ENCODE measurements at regions not wholly inside any gene's neighbourhood (a gene's known extent, or its start where the extent isn't known, plus 50 kb on each side); places are given as distances from the start of the nearest gene placed in this dataset.

DNA sequence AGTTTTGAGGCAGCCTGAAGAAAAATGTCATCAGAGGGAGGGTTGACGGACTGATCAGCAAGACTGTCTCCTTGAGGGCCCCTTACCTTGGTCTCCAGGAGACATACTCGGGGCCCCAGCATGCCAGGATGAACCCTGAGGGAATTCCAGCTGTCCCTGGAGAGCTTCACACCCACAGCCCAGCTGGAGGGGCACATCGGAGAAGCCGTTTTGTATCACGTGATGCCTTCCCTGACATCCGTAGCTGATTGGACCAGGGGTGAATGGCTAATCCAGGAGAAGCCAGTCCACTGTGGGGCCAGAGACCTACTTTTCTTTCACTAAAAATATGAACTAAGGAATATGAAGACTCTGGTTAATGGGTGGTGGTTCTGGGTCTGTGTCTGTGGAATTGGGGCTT lies 86.0 kb upstream of the TP53I11 start:
- DNase-seq (ENCODE audit: low read depth): no peak

GRCh38 chr11:45037434-45038005 lies 86.8 kb upstream of the TP53I11 start:
- DNase-seq (ENCODE audit: low read depth): no peak

- no peak for DNase-seq (ENCODE audit: low read depth)
These were observed 88.2 kb upstream of the TP53I11 start for GRCh38 chr11:45038923-45039322.

DNA sequence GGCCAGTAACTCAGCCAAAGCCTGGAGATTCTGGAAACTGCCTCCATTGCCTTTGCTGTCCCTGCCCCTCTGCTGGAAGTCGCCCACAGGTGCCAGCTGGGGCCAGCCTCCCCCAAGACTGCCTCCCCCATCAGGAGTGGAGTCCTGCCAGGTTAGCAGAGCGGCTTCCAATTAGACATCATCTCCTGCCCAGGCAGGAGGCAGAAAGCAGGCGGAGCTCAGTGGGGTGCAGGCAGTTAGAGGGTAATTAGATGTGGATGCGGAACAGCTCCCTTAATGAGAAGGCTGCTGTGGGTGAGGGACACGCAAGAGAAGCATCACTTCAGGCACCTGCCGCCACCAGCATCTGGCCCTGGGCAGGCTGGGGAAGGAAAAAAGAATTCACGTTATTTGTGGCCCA lies 90.9 kb upstream of the TP53I11 start:
- DNase-seq (ENCODE audit: low read depth): no peak

GRCh38 chr11:45042560-45042959 lies 91.9 kb upstream of the TP53I11 start:
- DNase-seq (ENCODE audit: low read depth): no peak

DNA sequence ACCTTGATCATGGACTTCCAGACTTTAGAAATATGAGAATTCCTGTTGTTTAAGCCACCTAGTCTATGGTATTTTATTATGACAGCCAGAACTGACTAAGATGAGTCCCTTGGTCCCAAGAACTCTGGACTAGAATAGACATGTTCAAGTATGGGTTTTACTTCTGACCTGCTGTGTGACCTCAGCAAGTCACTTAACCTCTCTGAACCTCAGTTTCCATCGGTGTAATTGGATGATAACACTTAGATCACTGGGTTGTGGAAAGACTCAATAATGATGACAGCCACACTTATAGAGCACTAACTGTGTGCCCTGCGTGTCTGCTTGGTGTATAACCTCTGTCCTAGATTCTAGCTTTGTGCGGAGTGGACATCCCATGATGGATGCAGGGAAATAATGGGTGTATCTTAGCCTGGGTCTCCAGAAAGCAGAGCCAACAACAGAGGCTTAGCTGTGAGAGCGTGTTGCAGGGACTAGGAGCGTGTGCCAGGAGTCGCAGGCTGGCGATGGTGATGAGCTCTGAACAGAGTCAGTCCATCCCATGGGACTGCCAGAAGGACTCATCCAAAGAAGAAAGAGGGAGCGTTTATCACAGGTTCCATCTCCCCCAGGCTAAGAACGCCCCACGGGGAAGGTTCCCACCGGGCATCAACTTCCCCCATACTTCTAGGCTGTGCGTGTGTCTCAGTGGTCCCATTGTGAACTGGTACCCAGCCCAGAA lies 93.2 kb upstream of the TP53I11 start:
- DNase-seq (ENCODE audit: low read depth): no peak

- no peak for DNase-seq (ENCODE audit: low read depth)
These were observed 95.2 kb upstream of the TP53I11 start for GRCh38 chr11:45045683-45046471.

DNA sequence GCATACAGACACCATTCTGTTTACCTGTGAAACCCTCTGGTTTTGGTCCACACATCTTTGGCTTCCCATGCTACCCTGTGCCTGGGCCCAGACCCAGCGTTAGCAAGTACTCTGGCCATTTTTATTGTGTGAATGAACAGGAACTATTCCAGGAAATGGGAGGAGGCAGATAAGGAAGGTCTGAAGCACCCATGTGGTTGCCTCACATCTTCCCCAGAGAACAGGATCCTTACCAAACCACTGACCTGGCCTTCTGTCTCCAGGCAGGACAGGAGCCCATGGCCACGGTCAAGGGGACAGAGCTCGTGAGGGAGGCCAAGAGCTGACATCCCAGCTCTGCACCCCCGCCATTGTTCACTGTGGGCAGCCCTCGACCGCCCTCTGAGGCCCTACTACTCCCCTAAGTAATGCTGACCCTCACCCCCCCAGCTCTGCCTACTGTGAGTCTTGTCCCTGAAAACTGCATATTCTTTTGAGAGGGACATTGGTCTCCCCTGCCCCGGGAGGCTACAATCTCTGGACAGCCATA lies 97.7 kb upstream of the TP53I11 start:
- DNase-seq (ENCODE audit: low read depth): no peak

- no peak for DNase-seq (ENCODE audit: low read depth)
These were observed 97.4 kb upstream of the PRDM11 start for GRCh38 chr11:45048870-45049691.

DNA sequence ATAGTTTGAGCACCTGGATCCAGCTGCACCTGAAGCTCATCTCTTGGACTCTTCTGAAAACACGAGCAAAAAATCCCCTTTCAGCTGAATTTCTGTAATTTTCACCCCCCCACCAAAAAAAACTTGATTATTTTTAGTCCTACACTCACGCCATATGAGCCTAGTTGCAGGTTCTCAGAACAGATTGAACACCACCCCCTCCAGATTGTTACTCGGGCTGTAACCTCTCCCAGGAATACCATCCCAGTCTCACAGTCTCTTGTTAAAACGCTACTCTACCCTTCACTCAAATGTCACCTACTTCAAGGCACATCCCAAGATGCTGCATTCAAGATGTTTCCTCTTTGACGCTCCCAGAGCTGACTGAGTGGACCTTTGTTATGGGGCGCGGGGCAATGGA lies 96.3 kb upstream of the PRDM11 start:
- DNase-seq (ENCODE audit: low read depth): no peak

DNA sequence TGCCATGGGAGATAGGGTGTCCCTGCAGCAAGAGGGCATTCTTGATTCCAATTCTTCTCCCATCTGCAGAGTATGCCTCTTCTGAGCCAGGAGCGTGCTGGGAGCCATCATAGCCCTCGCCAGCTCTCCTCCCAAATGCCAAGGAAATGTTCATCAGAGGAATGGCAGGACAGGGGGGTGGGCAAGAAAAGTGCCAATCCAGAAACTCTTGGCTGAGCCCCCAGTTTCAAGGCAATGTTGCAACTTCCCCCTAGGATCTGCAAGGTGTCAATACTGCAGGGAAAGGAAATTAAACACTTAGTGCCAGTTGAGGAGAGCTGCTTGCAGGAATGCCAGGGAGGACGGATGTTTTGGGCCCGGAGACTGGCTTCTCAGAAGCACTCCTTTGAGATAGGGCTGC lies 94.8 kb upstream of the PRDM11 start:
- DNase-seq (ENCODE audit: low read depth): no peak

DNA sequence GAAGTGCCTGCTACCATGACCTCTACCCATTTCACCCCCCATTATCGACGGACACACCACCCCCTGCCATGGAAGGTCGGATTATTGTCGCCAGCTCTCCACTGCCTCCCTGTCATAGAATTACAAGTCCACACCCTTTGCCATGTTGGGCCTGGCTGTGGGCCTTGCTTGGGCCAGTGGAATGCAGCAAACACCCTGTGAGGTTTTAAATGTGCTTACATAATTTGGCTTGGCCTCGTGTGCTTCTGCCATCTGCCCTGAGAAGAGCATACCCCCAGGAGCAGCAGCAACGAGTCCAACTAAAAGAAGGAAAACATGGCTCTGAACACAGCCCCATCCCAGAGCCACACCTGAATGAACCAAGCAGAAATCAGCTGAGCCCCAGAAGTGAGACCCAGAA lies 94.1 kb upstream of the PRDM11 start:
- no peak for DNase-seq (ENCODE audit: low read depth)

- no peak for DNase-seq (ENCODE audit: low read depth)
These were observed 92.5 kb upstream of the PRDM11 start for GRCh38 chr11:45053736-45054446.

DNA sequence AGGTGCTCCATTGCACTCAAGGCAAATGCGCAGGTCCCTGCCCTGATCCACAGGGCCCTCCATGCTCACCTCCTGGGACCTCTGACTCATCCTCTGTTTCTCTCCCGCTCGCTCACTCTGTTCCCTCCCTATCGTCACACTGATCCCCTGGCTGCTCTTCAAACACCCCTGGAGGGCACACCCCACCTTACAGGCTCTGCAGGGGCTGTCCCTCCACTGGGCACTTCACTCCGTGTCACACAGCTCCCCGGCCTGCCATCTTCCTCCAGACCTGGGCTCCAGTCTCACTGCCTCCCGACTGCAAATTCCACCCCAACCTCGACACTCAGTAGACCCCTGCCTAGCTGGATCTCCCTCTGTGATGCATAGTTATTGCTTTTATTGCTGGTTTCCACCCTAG lies 91.5 kb upstream of the PRDM11 start:
- DNase-seq (ENCODE audit: low read depth): no peak

DNA sequence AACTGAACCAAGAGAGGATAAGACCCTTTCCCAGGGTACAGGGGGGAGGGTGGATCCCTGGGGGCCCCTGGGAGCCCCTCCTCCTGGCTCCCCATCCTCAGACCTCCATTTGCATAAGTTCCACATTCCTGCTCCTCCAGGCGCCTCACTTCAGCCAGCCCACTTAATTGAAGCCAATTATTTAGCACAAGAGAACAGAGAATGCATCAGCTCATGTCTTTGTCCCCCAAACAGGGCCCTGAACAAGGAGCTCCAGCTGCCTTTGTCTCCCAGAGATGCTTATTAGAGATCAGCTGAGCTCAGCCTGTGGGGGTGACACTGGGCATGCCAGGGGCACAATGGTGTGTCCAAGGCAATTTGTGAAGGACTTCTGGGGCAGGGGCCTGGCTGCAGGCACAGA lies 89.9 kb upstream of the PRDM11 start:
- DNase-seq (ENCODE audit: low read depth): no peak

GRCh38 chr11:45057938-45058646 lies 88.3 kb upstream of the PRDM11 start:
- no peak for DNase-seq (ENCODE audit: low read depth)

DNA sequence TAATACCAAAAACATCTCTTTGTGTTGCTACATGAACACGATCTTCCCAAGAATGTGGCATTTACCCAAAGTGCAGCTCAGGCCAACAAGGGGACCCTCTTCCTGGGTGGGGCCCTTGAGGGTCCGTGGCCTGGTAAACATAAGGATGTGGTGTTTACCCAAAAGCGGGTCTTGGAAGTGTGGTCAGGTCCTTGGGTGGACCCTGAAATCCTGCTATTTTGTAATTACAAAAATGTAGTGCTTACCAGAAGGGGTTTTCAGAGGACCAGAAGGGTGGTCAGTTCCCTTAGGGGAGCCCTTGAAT lies 87.8 kb upstream of the PRDM11 start:
- no peak for DNase-seq (ENCODE audit: low read depth)

GRCh38 chr11:45060707-45061106 lies 85.7 kb upstream of the PRDM11 start:
- no peak for DNase-seq (ENCODE audit: low read depth)

DNA sequence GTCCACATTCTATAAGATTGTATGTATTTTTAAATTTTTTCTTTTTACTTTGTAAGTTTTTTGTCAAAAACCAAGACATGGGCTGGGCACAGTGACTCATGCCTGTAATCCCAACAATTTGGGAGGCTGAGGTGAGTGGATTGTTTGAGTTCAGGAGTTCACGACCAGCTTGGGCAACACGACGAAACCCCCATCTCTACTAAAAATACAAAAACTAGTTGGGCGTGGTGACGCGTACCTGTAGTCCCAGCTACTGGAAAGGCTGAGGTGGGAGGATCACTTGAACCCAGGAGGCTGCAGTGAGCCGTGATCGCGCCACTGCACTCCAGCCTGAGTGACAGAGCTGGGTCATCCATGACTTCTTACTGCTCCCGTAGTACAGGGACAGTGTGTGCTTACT lies 84.8 kb upstream of the PRDM11 start:
- no peak for DNase-seq (ENCODE audit: low read depth)

GRCh38 chr11:45062115-45062514 lies 84.3 kb upstream of the PRDM11 start:
- no peak for DNase-seq (ENCODE audit: low read depth)

DNA sequence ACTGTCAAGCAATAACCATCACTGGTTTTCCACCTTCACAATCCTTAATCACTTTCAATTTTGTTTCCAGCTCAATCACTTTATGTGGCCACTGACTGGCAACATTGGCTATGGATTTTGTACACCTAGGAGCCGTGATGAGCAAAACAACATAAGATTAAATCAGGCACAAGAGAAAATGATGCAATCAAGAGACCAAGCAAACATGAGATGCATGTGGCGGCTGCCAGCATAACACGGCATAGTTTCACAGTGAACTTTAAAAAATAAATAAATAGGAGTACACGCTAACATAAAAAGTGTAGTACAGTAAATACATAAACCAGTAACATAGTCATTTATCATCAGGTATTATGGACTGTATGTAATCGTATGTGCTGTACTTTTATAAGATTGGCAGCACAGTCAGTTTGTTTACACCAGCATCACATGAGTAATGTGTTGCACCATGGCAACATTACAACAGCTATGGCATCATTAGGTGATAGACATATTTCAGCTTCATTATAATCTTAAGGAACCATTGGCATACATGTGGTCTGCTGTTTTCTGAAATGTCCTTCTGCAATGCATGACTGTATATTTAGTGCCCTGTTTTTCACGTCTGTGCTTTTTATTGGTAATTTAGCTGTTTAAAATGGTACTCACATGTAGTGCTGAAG lies 83.3 kb upstream of the PRDM11 start:
- no peak for DNase-seq (ENCODE audit: low read depth)
